SU-DHL-6 (cell line): ENCODE measurements at regions not wholly inside any gene's neighbourhood (a gene's known extent, or its start where the extent isn't known, plus 50 kb on each side); places are given as distances from the start of the nearest gene placed in this dataset.

Experiments used
- H2AFZ ChIP-seq: fragments of 200-600 bp; sonication (generic); 2 replicates; pipeline ENCODE4 v1.6.1; 2014; ENCODE audit warnings: low read depth, mild to moderate bottlenecking, moderate library complexity, mixed read lengths, antibody characterized with exemption, low read length; ENCODE audit not compliant: severe bottlenecking
- H3F3A ChIP-seq: fragments of 200-600 bp; shearing (Covaris generic); 2 replicates; pipeline ENCODE4 v1.6.0; 2016; ENCODE audit warnings: antibody characterized with exemption, mild to moderate bottlenecking; ENCODE audit not compliant: insufficient read depth
- H3K27ac ChIP-seq: fragments of 200-600 bp; sonication (generic); 2 replicates; pipeline ENCODE4 v1.5.1; 2016; ENCODE audit warnings: low read depth, mild to moderate bottlenecking, low read length, moderate library complexity, mixed read lengths
- H3K27me3 ChIP-seq: fragments of 200-600 bp; sonication (generic), shearing (Covaris generic); 2 replicates; pipeline ENCODE4 v1.6.0; 2014; ENCODE audit warnings: mild to moderate bottlenecking, low read length
- H3K36me3 ChIP-seq: fragments of 200-600 bp; sonication (generic); 2 replicates; pipeline ENCODE4 v1.6.1; 2014; ENCODE audit warnings: mild to moderate bottlenecking, low read length, mixed read lengths
- H3K4me2 ChIP-seq: fragments of 300-600, 200-600 bp; shearing (Covaris generic), sonication (generic); 2 replicates; pipeline ENCODE4 v1.6.0; 2014; ENCODE audit warnings: low read length, low read depth, mild to moderate bottlenecking; ENCODE audit not compliant: poor library complexity, severe bottlenecking
- H3K4me3 ChIP-seq: fragments of 200-600 bp; sonication (generic); 2 replicates; pipeline ENCODE4 v1.5.1; 2014; ENCODE audit warnings: antibody characterized with exemption, low read length, mild to moderate bottlenecking, mixed read lengths; ENCODE audit not compliant: insufficient read depth, poor library complexity, severe bottlenecking
- H3K79me2 ChIP-seq: fragments of 200-600 bp; sonication (generic); 2 replicates; pipeline ENCODE4 v1.6.1; 2014; ENCODE audit warnings: mild to moderate bottlenecking, low read length, moderate library complexity; ENCODE audit not compliant: insufficient read depth
- H3K9ac ChIP-seq: fragments of 200-600 bp; sonication (generic); 2 replicates; pipeline ENCODE4 v1.7.0; 2014; ENCODE audit warnings: mild to moderate bottlenecking, low read length
- H3K9me2 ChIP-seq: fragments of 200-600 bp; sonication (generic); replicated peaks from 2 replicates; pipeline ENCODE4 v1.6.1; 2014; ENCODE audit warnings: low read length; ENCODE audit not compliant: insufficient read depth
- H3K9me3 ChIP-seq: fragments of 200-600 bp; sonication (generic); 2 replicates; pipeline ENCODE4 v1.6.1; 2014; ENCODE audit warnings: low read length, mixed read lengths; ENCODE audit not compliant: insufficient read depth
- H4K20me1 ChIP-seq: fragments of 200-600 bp; sonication (generic); 2 replicates; pipeline ENCODE4 v1.6.1; 2014; ENCODE audit warnings: low read depth, mild to moderate bottlenecking, antibody characterized with exemption, low read length, moderate library complexity, mixed read lengths
- EZH2phosphoT487 ChIP-seq: fragments of 200-600 bp; sonication (generic), shearing (Covaris generic); conservative IDR thresholded peaks from 2 replicates; pipeline ENCODE4 v1.6.1; 2018; ENCODE audit warnings: mild to moderate bottlenecking, antibody characterized with exemption, low read length, moderate library complexity, mixed read lengths
- TF ChIP-seq, protein P1 (sequence below): fragments of 200-600 bp; sonication (generic); IDR thresholded peaks from one replicate; pipeline ENCODE4 v1.5.1; 2017; ENCODE audit warnings: antibody characterized with exemption, mild to moderate bottlenecking, low read length, moderate library complexity; ENCODE audit not compliant: insufficient read depth, poor library complexity, severe bottlenecking

- Histone ChIP-seq H3K27ac (no peak overlapping the region), H4K20me1 (no peaks in the 10 kb centered on the region), H3K9me2 (no peaks in the 10 kb centered on the region), H3K9me3 (peaks cover 31% of the 10 kb centered on the region; the same call in 1 of the 2 replicates), H2AFZ (no peak overlapping the region), H3F3A (no peaks in the 10 kb centered on the region), H3K9ac (no peak overlapping the region), H3K4me2 (no peak overlapping the region), H3K4me3 (no peak overlapping the region), H3K79me2 (no peaks in the 10 kb centered on the region), H3K27me3 (no peaks in the 10 kb centered on the region), H3K36me3 (0 out of 2 replicates have a peak, but pooled peaks cover 3% of the 10 kb centered on the region)
- no peak for TF ChIP-seq EZH2phosphoT487
- TF ChIP-seq, protein P1, sequence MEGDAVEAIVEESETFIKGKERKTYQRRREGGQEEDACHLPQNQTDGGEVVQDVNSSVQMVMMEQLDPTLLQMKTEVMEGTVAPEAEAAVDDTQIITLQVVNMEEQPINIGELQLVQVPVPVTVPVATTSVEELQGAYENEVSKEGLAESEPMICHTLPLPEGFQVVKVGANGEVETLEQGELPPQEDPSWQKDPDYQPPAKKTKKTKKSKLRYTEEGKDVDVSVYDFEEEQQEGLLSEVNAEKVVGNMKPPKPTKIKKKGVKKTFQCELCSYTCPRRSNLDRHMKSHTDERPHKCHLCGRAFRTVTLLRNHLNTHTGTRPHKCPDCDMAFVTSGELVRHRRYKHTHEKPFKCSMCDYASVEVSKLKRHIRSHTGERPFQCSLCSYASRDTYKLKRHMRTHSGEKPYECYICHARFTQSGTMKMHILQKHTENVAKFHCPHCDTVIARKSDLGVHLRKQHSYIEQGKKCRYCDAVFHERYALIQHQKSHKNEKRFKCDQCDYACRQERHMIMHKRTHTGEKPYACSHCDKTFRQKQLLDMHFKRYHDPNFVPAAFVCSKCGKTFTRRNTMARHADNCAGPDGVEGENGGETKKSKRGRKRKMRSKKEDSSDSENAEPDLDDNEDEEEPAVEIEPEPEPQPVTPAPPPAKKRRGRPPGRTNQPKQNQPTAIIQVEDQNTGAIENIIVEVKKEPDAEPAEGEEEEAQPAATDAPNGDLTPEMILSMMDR: no peak
These were observed 476.1 kb downstream of the LPIN1 start for GRCh38 chr2:12222554-12222953.

GRCh38 chr2:12223732-12224131, 477.3 kb downstream of the LPIN1 start:
- Histone ChIP-seq H3K27ac (no peak overlapping the region), H3K79me2 (no peaks in the 10 kb centered on the region), H3K9me2 (no peaks in the 10 kb centered on the region), H3K9ac (no peak overlapping the region), H3K36me3 (0 out of 2 replicates have a peak, but pooled peaks cover 3% of the 10 kb centered on the region), H3K4me3 (no peak overlapping the region), H3F3A (no peaks in the 10 kb centered on the region), H2AFZ (no peak overlapping the region), H3K4me2 (no peak overlapping the region), H4K20me1 (no peaks in the 10 kb centered on the region), H3K27me3 (no peaks in the 10 kb centered on the region), H3K9me3 (peaks cover 31% of the 10 kb centered on the region; the same call in 1 of the 2 replicates)
- TF ChIP-seq EZH2phosphoT487: no peak
- TF ChIP-seq, protein P1: no peak

DNA sequence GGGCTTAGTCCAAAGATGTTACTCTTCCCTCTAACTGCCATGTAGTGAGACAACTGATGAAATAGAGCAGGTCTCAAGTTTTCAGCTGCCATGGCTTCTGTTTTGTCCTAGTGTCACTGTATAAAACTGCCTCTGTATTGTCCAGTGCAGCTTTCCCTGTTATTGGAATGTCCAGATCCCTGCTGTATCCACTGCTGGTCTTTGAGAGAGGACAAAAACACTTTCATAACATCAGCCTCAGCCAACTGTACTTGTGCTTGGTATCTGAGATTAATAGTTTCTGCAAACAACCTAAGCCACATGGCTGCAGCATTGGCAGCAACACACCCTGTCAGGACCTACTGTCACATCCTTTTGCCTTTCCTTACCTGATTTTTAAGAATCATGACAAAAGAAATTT, 480.2 kb downstream of the LPIN1 start:
- Histone ChIP-seq H3K9me3 (peaks cover 29% of the 10 kb centered on the region; the same call in 1 of the 2 replicates), H3K36me3 (no peaks in the 10 kb centered on the region), H3K9me2 (no peaks in the 10 kb centered on the region), H3K79me2 (no peaks in the 10 kb centered on the region), H4K20me1 (no peaks in the 10 kb centered on the region), H3K4me3 (no peak overlapping the region), H3K27ac (no peak overlapping the region), H3F3A (no peaks in the 10 kb centered on the region), H3K27me3 (no peaks in the 10 kb centered on the region), H3K9ac (no peak overlapping the region), H3K4me2 (no peak overlapping the region), H2AFZ (no peak overlapping the region)
- TF ChIP-seq EZH2phosphoT487: no peak
- TF ChIP-seq, protein P1: no peak
